Immature natural killer cell (primary cell): ENCODE measurements at regions not wholly inside any gene's neighbourhood (a gene's known extent, or its start where the extent isn't known, plus 50 kb on each side); places are given as distances from the start of the nearest gene placed in this dataset.

Experiments used
- DNase-seq, 3 donors: peaks; one replicate each; pipeline ENCODE4 v3.0.0; 2022; ENCODE audit warnings: mixed read lengths in 1 of 3
- H3K27ac Mint-ChIP-seq, 6 donors: one replicate each; pipeline ENCODE4 v1.8.0; 2020; ENCODE audit warnings: mixed read lengths in 6 of 6, mild to moderate bottlenecking in 5 of 6, inconsistent platforms in 4 of 6, moderate library complexity in 3 of 6
- H3K27me3 Mint-ChIP-seq, 3 donors: one replicate each; pipeline ENCODE4 v1.8.0; 2020 to 2021; ENCODE audit warnings: low read depth in 3 of 3, mild to moderate bottlenecking in 3 of 3, mixed read lengths in 3 of 3, moderate library complexity in 3 of 3, inconsistent platforms in 1 of 3
- H3K36me3 Mint-ChIP-seq, 3 donors: one replicate each; pipeline ENCODE4 v1.8.0; 2020; ENCODE audit warnings: mixed read lengths in 3 of 3, inconsistent platforms in 2 of 3, mild to moderate bottlenecking in 2 of 3
- H3K4me1 Mint-ChIP-seq, 2 donors: one replicate each; pipeline ENCODE4 v1.8.0; 2020; ENCODE audit warnings: inconsistent platforms in 2 of 2, mild to moderate bottlenecking in 2 of 2, mixed read lengths in 2 of 2, moderate library complexity in 1 of 2
- H3K4me3 Mint-ChIP-seq, 5 donors: one replicate each; pipeline ENCODE4 v1.8.0; 2020; ENCODE audit warnings: mild to moderate bottlenecking in 5 of 5, mixed read lengths in 5 of 5, inconsistent platforms in 3 of 5, moderate library complexity in 3 of 5
- H3K9me3 Mint-ChIP-seq, 6 donors: one replicate each; pipeline ENCODE4 v1.8.0; 2020; ENCODE audit warnings: mild to moderate bottlenecking in 6 of 6, mixed read lengths in 6 of 6, inconsistent platforms in 4 of 6, moderate library complexity in 3 of 6

- Mint-ChIP-seq H3K4me1 (no peaks in the 10 kb centered on the region), H3K9me3 (peaks cover 0 to 2% (median 0%) of the 10 kb centered on the region in 6 donors), H3K27me3 (peaks cover 0 to 7% (median 0%) of the 10 kb centered on the region in 3 donors), H3K27ac (no peak overlapping the region), H3K36me3 (no peaks in the 10 kb centered on the region), H3K4me3 (no peak overlapping the region)
- DNase-seq: no peak
These were observed 148.5 kb downstream of the ELOVL4 start for GRCh38 chr6:79798841-79799240.

DNA sequence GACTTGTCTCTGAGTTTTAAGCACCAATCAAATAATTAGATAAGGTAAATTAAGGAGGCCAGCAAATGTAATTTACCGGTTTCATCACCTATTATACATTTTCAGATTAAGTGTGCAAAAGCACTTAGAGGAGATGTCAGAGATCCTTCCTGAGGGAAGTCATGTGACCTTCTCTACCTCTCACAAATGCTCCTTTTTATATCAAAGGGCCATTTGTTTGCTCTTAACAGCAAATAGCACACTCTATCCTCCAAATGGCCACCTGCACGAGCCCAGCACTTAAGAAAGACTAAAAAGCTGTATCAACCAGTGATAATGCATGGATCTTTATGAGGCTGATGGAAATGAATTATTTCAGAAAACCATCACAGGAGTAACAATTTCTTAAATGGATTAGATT, 149.4 kb downstream of the ELOVL4 start:
- Mint-ChIP-seq H3K9me3 (peaks cover 0 to 2% (median 0%) of the 10 kb centered on the region in 6 donors), H3K27ac (no peak overlapping the region), H3K27me3 (peaks cover 0 to 7% (median 0%) of the 10 kb centered on the region in 3 donors), H3K4me3 (no peak overlapping the region), H3K36me3 (no peaks in the 10 kb centered on the region), H3K4me1 (no peaks in the 10 kb centered on the region)
- no peak for DNase-seq

- Mint-ChIP-seq H3K4me3 (no peak overlapping the region), H3K9me3 (peaks cover 0 to 2% (median 0%) of the 10 kb centered on the region in 6 donors), H3K27me3 (peaks cover 0 to 9% (median 0%) of the 10 kb centered on the region in 3 donors), H3K36me3 (no peaks in the 10 kb centered on the region), H3K4me1 (no peaks in the 10 kb centered on the region), H3K27ac (no peak overlapping the region)
- DNase-seq: no peak
These were observed 150.1 kb downstream of the ELOVL4 start for GRCh38 chr6:79797163-79797764.

DNA sequence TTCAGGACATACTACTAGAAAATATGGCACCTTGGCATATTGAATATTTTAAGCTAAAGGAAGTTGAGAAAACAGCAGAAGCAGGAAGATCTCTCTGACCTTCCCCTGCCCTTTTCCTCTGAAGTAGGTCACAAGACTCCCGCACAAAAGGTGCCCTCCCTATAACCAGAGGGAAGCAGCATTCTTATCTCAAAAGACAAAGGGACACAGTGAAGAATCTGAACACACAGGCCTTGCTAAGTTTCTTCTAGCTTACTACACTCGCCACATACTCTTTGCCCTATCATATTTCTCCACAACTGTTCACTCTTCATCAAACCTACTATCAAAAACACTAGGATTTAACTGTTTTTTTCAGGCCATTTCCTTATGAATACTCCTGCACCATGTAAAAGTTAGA, 151.2 kb downstream of the ELOVL4 start:
- peaks cover 0 to 2% (median 0%) of the 10 kb centered on the region in 6 donors for H3K9me3 Mint-ChIP-seq
- H3K4me1 Mint-ChIP-seq: peaks cover 0 to 8% of the 10 kb centered on the region in 2 donors
- H3K27me3 Mint-ChIP-seq: peaks cover 0 to 9% (median 0%) of the 10 kb centered on the region in 3 donors
- no peak overlapping the region for H3K27ac Mint-ChIP-seq
- H3K4me3 Mint-ChIP-seq: no peak overlapping the region
- no peak for DNase-seq
- H3K36me3 Mint-ChIP-seq: no peaks in the 10 kb centered on the region

DNA sequence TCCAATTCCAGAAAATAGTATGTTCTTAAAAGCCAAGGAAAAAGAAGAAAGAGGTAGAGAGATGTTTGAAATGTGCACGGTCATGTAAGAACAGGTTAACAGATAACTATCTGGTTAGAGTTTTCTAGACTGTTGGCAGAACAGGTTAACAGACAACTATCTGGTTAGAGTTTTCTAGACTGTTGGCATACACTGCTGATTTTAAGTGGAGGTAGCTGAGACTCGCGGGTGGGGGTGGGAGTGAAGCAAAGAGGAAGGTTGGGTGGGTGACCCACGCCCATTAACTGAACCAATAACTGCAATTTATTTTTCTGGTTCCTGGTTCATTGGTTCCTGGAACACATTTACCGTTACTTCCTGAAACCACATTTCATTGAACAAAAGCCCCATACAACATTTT, 157.5 kb downstream of the ELOVL4 start:
- DNase-seq: no peak
- no peak overlapping the region for H3K4me3 Mint-ChIP-seq
- no peaks in the 10 kb centered on the region for H3K9me3 Mint-ChIP-seq
- peaks cover 0 to 8% of the 10 kb centered on the region in 2 donors for H3K4me1 Mint-ChIP-seq
- no peaks in the 10 kb centered on the region for H3K36me3 Mint-ChIP-seq
- peaks cover 2 to 5% (median 3%) of the 10 kb centered on the region in 3 donors for H3K27me3 Mint-ChIP-seq
- no peak overlapping the region for H3K27ac Mint-ChIP-seq

GRCh38 chr6:79788756-79789155, 157.6 kb downstream of the SH3BGRL2 start:
- Mint-ChIP-seq H3K4me3 (no peak overlapping the region), H3K36me3 (no peaks in the 10 kb centered on the region), H3K4me1 (peaks cover 0 to 8% of the 10 kb centered on the region in 2 donors), H3K27ac (no peak overlapping the region), H3K9me3 (no peaks in the 10 kb centered on the region), H3K27me3 (peaks cover 2 to 8% (median 3%) of the 10 kb centered on the region in 3 donors)
- no peak for DNase-seq

- Mint-ChIP-seq H3K9me3 (no peaks in the 10 kb centered on the region), H3K4me3 (no peak overlapping the region), H3K27ac (no peak overlapping the region), H3K27me3 (peaks cover 0 to 9% (median 3%) of the 10 kb centered on the region in 3 donors), H3K4me1 (peaks cover 0 to 8% of the 10 kb centered on the region in 2 donors), H3K36me3 (no peaks in the 10 kb centered on the region)
- DNase-seq: no peak
These were observed 156.5 kb downstream of the SH3BGRL2 start for GRCh38 chr6:79787626-79788025.

DNA sequence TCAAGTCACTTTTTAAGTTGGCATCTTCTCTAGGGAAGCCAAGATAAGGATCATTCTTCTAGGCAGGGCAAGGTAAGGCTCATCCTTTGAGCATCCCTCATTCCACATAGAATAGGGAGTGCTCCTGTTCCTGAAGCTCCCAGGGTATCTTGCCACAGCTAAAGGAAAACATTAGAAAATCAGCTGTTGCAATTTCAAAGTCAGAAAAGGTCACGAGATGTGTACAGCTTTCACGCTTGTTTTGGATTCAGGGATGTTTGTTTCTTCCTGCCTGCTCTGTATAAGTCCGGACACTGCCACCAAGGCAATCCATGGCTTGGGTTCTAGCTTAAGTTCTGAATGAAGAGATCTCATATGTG, 153.2 kb downstream of the SH3BGRL2 start:
- Mint-ChIP-seq H3K27me3 (peaks cover 0 to 9% (median 3%) of the 10 kb centered on the region in 3 donors), H3K27ac (no peak overlapping the region), H3K36me3 (no peaks in the 10 kb centered on the region), H3K4me1 (no peaks in the 10 kb centered on the region), H3K4me3 (no peak overlapping the region), H3K9me3 (no peaks in the 10 kb centered on the region)
- DNase-seq: no peak

DNA sequence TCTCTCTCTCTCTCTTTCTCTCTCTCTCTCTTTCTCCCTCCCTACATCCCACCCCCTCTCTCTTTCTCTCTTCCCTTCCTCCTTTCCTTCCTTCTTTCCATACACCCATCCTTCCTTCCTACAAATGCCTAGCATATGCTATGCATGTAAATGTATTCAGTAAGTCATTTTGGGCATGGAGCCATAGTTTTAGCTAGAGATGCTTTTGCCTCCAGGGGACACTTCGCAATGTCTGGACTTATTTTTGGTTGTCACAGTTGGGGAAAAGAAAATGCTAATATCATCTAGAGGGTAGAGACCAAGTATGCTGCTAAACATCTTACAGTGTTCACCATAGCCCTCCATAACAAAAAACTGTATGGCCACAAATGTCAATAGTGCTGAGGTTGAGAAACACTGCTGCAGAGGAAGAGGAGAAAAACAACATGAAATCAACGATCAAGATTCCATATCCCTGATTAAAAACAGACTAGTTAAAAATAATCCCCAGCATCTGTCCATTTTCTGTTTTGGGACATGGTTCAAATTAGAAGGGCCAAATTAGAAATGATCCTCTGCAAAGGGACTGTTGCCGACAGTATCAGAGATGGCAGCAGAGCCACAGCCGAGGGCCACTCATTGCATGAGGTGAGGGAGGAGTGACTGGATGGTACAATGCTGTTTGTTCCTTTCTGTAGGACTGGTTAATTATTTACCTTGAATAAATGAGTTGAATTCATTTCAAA, 152.7 kb downstream of the SH3BGRL2 start:
- no peaks in the 10 kb centered on the region for H3K4me1 Mint-ChIP-seq
- no peak for DNase-seq

GRCh38 chr6:79782792-79783580, 151.9 kb downstream of the SH3BGRL2 start:
- Mint-ChIP-seq H3K4me3 (no peak overlapping the region), H3K9me3 (no peaks in the 10 kb centered on the region), H3K36me3 (no peaks in the 10 kb centered on the region), H3K4me1 (peaks cover under 1 to 5% of the 10 kb centered on the region in 2 donors), H3K27ac (no peak overlapping the region), H3K27me3 (peaks cover 0 to 9% (median 3%) of the 10 kb centered on the region in 3 donors)
- DNase-seq: no peak

More for the DNA sequence above, 152.7 kb downstream of the SH3BGRL2 start:
- Mint-ChIP-seq H3K27me3 (peaks cover 0 to 9% (median 3%) of the 10 kb centered on the region in 3 donors), H3K4me3 (no peak overlapping the region), H3K27ac (no peak overlapping the region), H3K9me3 (no peaks in the 10 kb centered on the region), H3K36me3 (no peaks in the 10 kb centered on the region)

- DNase-seq: no peak
- peaks cover 3 to 11% (median 4%) of the 10 kb centered on the region in 3 donors for H3K27me3 Mint-ChIP-seq
- no peaks in the 10 kb centered on the region for H3K9me3 Mint-ChIP-seq
- H3K27ac Mint-ChIP-seq: no peak overlapping the region
- H3K4me1 Mint-ChIP-seq: peaks cover 6 to 13% of the 10 kb centered on the region in 2 donors
- no peak overlapping the region for H3K4me3 Mint-ChIP-seq
- no peaks in the 10 kb centered on the region for H3K36me3 Mint-ChIP-seq
These were observed 150.8 kb downstream of the SH3BGRL2 start for GRCh38 chr6:79781916-79782315.

- H3K4me1 Mint-ChIP-seq: peaks cover 6 to 13% of the 10 kb centered on the region in 2 donors
- no peaks in the 10 kb centered on the region for H3K9me3 Mint-ChIP-seq
- H3K4me3 Mint-ChIP-seq: no peak overlapping the region
- H3K27ac Mint-ChIP-seq: no peak overlapping the region
- DNase-seq: no peak
- no peaks in the 10 kb centered on the region for H3K36me3 Mint-ChIP-seq
- peaks cover 3 to 10% (median 7%) of the 10 kb centered on the region in 3 donors for H3K27me3 Mint-ChIP-seq
These were observed 149.8 kb downstream of the SH3BGRL2 start for GRCh38 chr6:79780881-79781280.

DNA sequence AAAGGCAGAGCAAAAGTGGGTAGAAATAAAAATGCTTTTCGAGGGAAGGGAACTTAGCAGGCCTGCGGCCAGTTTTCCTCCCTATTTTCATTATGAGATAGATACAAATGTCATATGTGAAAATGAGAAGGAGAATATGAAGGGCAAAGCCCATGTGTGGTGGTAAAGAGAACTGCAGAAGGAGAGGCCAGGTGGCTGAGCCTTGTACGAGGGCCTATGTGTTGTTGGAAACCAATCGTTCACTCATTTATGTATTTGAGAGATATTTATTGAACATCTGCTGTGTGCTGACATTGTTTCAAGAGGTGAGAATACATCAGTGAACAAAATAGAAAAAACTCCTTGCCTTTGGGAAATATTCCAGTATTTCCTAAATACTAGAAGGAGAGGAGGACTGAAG, 147.7 kb downstream of the SH3BGRL2 start:
- DNase-seq: no peak
- no peaks in the 10 kb centered on the region for H3K36me3 Mint-ChIP-seq
- H3K4me3 Mint-ChIP-seq: no peak overlapping the region
- peaks cover 6 to 13% of the 10 kb centered on the region in 2 donors for H3K4me1 Mint-ChIP-seq
- H3K27ac Mint-ChIP-seq: no peak overlapping the region
- H3K9me3 Mint-ChIP-seq: no peaks in the 10 kb centered on the region
- peaks cover 2 to 10% (median 8%) of the 10 kb centered on the region in 3 donors for H3K27me3 Mint-ChIP-seq
